ENCODE measurements at regions not wholly inside any gene's neighbourhood (a gene's known extent, or its start where the extent isn't known, plus 50 kb on each side); places are given as distances from the start of the nearest gene placed in this dataset.

DNA sequence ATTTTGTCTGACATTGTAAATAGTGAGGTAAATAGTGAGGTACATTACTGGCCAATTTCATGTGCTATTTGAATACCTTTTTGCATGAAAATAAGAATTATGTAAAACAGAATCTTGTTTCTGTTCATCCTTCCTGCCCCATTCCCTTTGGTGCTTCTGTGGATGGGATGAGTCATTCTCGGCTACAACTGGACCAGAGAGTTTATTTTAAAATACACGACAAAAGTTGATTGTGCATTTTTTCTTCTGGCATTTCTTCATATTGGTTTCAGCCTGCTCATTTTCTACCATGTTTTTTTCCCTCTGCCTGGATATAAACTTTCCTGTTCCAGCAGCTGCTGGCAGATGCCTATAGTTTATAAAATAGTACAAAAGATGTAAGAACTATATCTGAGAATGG, 107.5 kb downstream of the CYSLTR2 start:
- no peak for DNase-seq

DNA sequence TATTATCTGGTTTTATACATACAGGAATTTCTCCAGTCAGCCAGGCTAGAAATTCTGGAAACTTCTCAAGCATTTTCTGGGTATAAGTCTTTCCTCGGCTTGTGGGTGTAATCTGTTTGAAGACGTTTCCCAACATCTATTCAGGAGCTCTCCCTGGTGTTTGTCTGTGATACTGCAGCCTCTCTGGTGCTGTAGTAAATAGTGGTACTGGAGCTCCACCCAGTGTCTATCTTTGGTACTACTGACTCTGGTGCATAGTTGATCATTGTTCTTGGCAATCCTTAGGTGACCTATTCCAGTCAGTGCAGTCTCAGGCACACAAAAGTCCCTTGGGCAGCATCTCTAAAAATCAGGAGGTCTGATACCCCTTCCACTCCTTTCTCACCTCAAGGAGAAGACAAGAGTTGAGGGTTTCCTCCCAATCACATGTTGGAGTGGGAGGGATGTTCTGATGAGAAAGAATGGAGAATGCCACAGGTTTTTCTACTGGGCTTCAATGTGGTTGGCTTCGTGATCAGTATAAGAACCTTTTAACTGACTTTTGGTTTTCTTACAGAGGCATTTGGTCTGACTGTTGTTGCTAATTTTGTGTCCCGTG, 115.5 kb downstream of the CYSLTR2 start:
- peak; percentile 91 for DNase-seq

DNA sequence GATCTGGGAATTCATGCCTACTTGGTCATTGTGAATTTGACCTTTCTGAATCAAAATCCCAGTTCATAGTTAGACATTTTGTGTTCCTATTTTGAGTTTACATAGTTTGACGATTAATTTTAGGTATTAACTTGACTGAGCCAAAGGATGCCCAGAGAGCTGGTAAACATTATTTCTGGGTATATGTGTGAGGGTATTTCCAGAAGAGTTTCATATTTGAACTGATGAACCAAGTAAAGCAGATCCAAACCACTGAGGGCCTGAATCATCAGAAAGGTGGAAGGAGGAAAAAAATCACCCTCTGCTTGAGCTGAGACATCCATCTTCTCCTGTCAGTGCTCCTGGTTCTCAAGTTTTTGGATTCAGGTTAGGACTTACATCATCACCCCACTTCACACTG, 116.6 kb downstream of the CYSLTR2 start:
- no peak for DNase-seq

DNA sequence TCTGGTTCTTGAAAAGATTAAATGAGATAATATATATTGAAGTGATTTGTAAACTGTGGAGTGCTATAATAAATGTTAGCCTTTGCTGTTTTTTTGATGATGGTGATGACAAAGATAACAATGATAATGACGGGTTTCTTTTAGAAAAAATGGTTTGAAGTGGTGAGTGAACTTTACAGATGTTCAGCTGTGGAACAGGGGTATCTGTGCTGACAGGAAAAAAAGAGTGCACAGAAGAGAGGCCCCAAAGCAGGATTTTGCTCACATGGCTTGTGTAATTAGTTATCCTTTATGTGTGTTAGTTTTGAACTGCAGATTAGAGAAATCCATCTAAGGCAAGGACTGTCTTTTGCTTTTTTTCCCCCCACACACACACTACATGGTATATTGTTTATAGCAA, 119.2 kb downstream of the CYSLTR2 start:
- DNase-seq: no peak

DNA sequence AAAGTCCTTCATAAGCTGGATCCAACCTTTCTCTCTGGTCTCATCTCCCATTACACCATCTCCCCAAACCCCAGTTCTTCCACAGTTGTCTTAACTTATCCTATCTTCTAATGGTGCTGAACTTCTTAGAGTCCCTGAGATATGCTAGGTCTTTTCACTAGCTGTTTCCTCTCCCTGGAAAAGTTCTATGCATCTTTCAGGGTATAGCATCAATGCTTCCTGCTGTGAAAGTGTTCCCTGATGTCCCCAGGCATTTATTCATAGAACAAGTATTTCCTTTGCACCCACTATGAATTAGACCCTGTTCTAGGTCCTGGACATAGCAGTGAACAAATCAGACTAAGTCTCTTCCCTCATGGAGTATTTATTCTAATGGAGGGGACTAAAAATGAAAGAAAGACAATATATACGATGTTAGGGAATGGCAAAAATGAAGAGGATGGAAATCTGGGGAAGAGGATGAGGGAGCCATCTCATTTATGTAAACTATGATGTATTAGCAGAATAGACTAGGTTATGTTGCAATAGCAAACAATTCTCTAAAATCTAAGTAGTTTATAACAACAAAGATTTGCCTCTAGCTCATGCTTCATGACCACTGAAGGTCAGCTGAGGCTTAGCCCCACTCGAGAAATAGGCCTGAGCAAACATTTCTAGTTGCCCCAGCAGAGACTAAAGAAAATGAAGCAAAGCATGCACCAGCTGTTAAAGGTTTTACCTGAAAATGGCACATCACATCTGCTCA, 120.0 kb downstream of the CYSLTR2 start:
- no peak for DNase-seq

DNA sequence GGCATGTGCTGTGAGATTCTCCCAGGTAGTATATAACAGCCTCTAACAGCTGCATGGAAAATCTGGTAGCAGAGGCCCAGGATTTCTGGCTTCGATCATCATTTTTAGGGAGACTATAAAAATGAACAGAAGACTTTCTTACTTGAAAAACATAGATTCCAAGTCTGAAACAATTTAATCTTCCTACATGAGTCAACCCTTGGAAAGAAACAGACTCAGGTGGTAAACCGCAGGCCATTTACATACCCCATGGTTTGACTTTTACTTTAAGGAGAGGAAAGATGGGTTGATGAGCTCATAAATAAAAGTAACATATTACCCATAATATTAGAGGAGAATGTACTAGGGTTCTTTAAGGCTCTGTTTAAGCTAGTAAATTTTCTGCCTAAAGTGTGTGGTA, 121.6 kb downstream of the CYSLTR2 start:
- DNase-seq: no peak

DNA sequence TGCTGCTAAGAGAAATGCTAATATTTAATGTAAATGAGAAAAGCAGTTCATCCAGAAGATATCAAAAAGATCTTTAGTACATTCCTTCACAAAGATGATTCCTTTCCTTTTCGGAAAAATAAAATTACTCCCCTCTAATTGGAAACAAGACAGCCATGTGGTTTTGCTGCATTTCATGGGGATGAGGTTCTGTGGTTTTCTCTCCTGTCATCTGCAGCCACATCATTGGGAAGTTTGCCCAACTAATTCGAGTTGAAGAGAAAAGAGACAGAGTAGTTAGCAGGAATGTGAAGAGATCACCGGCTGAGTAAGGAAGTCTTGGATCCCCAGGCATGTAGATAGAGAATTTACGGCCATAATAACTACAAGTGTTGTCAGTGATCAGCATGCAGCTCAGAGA, 122.1 kb downstream of the CYSLTR2 start:
- no peak for DNase-seq

DNA sequence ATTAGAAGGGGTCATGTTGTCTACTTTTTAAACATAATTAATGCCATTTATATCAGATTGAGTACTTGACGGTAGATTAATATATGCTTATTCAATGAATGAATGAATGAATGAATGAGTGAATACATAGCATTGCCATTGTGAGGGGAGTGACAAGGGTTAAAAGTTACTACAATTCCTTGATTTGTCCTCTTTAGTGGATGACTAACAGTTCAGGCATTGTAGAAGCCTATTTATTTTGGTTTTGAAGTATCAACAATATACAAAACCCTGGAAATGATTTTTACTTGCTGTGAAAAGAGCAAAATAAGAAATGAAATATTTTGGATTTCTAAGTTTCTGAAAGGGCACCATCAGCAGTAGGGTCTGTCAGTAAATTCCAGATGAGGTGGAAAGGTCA, 122.7 kb downstream of the CYSLTR2 start:
- no peak for DNase-seq

DNA sequence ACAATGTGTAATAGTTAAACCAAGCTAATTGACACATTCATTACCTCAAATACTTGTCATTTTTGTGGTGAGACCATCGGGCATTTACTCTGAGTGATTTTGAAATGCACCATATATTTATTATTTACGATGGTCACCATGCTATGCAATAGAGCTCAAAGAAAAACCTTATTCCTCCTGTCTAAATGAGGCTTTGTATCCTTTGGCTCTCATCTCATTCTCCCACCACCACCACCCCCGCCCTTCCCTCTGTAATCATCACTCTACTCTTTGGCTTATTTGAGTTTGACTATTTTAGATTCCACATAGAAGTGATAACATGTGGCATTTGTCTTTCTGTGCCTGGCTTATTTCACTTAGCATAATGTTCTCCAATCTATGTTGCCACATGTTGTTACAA, 124.9 kb downstream of the CYSLTR2 start:
- DNase-seq: no peak

DNA sequence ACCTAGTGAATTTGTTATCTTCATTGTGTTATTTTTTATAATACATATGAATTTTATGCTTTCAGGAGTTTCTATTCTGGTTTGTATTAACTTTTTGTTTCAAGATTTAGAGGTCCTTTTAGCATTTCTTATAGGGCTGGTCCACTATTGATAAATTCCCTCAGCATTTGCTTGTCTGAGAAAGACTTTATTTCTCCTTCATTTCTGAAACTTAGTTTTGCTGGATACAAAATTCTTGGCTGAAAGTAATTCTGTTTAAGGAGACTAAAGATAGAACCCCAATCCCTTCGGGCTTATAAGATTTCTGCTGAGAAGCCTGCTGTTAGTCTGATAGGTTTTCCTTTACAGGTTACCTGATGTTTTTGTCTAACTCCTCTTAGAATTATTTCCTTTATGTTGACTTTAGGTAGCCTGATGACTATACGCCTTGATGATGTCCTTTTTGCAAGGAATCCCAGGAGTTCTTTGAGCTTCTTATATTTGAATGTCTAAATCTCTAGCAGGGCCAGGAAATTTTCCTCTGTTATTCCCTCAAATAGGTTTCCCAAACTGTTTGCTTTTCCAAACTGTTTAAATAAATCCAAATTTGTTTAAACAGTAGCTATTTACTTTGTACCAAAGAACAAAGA, 127.1 kb downstream of the CYSLTR2 start:
- DNase-seq: no peak

DNA sequence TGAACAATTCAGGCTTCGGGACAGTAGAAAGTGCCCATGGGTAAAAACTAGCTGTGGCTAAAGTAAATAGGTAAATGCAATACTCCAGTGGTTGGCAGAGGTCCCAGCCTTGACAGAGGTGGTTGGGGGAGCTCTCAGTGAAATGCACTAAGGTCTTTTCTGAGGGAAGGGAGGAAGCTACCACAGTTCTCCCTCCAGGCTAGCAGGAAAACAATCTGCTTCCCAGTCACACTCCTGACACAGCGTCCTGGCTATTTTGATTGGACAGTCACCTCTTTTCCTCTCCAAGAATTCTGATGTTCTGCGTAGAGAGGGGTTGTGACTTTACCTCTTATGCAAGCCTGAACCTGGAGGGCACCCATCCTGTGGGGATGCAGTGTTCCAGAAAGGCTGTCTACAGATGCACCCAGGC, 128.7 kb downstream of the CYSLTR2 start:
- no peak for DNase-seq

DNA sequence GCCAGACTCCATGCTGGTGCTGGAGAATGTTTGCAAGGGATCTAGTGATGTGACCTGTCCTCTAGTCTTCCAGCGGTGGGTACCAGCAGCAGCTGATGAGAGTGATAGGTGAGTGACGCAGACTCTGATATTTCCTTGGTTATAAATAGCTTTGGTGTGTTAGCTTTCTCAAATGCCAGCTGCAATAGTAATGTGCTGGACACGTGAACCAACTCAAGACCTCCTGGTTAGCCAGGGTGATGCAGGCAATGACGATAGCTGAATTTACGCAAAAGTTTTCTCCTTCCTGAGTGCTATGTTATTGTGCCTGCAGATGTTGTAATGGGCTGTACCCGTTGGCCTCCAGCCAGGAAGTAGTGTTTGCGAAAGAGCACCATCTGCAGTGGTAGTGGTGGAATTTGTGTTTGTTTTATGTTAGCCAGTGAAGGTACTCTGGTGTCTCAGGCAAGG, 129.5 kb downstream of the CYSLTR2 start:
- DNase-seq: peak; percentile 31

DNA sequence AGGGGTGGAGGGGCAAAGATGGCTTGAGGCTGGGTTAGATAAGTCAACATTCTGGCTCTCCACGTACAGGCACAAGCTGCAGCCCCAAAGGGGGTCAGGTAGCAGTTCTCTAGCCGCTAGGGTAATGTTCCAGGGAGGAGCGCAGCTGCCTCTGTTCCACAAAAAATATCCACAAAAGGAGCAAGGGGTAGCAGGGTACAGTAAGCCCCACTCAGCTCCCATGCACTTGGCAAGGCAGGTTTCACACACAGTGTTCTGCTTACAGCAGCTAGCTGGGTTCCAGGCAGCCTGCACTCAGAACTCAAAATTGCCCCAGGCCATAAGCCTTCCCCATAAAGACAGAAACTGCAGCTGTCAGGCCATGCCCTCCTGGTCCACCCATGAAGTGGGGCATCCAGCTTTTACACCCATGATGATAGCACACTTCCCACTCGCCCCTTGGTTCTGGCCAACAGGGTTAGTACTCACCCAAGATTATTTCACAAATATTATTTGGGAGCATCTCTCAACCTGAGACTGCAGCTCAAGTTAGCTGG, 130.0 kb downstream of the CYSLTR2 start:
- no peak for DNase-seq

DNA sequence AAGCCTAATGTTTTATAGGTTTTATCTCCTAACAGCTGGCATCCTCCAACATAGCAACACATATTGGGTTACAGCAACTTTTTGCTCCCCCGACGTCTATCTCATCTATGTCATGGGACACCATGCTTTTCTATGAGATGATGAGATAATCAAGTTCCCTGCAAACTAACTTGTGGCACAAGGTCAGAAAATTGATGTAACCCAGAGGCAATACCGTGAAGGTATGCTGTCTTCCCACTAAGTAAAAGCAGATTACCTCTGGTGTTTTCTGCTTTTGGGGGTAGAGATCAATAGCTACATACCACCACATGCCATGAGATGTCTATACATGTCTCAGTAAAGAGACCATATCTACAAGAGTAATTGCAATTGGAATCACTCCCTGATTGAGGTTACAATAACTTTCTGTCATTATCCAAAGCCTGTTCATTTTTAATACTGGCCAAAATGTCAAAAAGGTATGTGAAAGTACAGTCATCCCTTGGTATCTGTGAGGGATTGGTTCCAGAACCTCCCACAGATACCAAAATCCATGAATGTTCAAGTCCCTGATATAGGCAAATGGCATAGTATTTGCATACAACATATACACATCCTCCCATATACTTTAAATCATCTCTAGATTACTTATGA, 131.3 kb downstream of the CYSLTR2 start:
- no peak for DNase-seq

DNA sequence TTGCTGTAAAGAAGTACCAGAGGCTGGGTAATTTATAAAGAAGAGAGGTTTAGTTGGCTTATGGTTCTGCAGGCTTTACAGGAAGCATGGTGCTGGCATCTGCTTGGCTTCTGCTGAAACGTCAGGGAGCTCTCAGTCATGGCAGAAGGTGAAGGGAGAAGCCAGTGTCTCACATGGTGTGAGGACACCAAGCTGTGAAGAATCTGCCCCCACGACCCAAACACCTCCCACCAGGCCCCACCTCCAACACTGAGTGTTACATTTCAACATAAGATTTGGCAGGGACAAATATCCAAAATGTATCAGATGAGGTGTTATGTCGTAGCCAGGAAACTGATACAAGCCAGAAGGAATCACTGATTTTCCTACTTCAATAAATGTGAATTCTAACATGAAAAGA, 136.5 kb downstream of the CYSLTR2 start:
- DNase-seq: no peak

DNA sequence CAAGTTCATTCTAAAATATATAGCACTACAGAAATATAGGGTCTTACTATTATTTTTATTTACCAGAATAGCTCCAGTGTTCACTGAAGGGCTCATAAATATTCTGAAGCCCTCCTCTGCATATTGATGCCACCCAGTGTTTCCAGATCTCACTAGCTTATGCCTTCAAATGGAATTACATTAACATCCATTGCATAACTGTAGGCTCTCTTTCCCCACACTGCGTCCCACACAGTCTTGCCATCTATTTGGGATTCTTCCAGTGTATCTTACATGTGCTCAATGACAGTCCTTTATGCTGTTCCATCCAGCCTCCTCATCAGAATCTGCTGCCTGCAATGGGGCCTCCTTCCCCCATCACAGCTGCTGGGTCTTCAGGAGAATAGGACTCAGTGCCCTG, 137.2 kb downstream of the CYSLTR2 start:
- DNase-seq: no peak

DNA sequence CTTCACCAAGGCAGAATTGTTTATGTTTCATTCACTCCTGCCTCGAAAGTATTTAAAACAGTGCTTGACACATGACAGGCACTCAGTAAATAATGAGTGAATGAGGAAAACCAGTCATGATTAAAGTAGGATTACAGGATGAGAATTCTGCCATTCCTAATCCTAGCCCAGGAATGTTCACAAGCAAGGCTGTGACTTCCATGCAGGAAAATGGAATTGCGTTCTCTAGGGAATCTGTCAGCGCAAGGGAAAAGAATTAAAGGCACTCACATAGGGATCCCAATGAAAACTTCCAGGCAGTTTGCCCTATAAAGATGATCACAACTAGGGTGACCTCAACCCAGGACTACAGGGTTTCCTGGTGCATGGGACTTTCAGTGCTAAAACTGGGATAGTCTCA, 143.4 kb downstream of the CYSLTR2 start:
- no peak for DNase-seq

DNA sequence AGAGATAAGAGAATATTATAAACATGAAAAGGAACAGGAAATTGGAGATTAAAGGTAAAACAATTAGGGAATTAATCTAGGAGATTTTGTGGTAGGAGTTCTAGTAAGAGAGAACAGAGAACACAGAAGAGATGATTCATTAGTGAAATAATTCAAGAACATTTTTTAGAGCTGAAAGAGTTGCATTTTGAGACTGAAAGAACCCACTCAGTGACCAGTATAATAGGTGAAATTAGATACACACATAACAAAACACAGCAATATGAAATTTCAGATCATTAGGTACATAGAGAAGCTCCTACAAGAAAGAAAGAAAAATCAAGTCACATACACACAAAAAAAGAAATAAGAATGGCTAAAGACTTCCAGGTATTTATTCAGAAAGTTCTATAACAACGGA, 144.0 kb downstream of the CYSLTR2 start:
- DNase-seq: no peak

DNA sequence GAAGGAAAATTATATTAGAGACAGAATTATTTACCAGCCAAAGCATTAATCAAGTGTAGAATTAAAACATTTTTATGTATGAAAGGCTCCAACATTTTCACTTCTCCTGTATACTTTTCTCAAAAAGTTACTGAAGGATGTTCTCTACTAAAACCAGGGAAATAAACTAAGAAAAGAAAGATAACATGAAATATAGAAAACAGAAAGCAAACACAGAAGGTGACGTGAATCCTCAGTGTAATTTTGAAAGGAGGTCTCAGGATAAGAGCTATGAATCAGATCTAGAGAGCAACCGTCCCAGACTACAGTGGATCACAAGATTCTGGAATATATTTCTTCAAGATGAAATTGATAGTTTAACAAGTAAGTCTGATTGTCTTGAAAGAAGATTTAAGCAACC, 144.5 kb downstream of the CYSLTR2 start:
- DNase-seq: no peak

DNA sequence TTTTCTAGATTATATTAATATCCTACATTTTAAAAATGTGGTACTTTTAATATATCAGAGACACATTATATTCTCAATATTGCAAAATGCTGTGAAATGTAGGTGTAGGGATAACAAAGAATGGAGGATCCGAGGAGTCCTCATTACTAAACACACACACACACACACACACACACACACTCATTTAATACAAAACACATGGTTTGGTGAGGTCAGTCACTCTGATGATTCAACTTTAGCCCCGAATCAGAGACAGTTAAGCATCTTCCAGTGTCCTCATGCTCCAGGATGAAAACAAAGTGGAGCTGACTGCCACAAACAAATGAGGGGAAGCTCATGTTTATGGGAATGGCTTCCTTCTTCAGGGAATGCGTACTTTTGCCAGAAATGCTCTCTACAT, 147.5 kb downstream of the CYSLTR2 start:
- DNase-seq: no peak

DNA sequence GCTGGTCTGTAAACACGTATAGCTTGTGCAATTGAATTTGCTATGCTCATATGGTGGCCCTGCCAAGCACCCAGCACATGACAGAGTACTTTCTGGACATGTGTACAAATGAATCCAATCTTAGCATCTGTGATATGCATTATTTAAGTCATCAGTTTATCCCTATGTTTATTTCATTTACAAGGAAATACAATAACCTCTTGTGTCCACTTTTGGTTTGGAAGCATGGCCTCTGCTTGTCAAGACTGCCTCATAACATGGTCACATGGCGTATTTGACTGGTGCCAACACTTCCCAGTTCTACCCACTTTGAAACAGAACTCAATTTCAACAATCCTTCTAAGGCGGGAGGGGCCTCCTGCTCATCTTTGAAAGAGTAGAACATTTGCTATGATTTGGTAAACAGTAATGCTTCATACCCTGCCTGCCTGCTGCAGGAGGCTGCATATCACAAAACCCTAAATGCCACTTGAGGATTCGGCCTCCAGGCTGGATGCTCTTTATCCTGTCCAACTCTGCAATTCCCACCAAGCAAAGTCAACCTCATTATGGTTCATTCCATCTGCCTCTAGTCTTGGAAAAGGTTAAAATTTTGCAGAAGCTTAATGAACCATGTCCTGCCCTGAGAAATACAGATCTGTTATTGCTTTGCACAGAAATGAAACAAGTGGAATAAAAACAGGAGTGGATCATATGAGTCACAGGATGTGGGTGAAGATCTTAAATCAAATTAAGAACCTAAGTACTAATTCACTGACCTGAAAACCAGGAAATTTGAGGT, 151.3 kb downstream of the CYSLTR2 start:
- peak; percentile 13 for DNase-seq

DNA sequence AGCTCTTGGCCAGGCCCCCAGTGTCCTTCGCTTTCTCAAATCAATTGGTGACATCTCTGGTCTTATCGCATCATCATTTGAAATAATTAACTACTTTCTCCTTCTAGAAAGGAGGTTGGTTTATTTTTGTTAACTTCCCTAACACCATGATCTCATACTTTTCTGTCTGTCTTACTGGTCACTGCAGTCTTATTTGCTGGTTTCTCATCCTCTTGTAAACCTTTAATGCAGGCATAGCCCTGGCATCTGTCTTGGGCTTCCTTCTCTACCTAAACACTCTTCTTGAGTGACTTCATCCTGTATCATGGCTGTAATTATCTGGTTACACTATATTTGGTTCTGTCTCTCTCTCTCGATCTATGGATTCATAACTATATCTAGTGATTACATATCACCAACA, 152.8 kb downstream of the CYSLTR2 start:
- DNase-seq: no peak

DNA sequence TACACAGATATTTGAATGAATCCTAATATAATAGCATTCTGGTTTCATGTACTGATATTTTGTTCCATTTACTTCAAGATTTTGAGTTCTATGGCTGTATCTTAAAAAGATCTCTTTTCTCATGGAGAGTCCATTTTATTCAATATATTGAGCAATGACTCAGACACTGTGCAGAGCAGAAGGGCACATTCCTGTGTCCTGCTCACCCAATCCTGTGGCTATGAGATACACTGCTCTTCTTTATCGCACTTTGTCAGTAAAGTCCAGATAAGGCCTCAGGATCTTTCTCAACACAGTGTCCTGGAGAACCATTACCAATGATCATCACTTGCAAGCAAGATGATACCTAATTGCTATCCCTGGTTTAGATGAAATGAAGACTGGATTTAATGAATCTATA, 155.0 kb downstream of the CYSLTR2 start:
- no peak for DNase-seq

Data from CD4-positive, alpha-beta T cell treated with Interleukin-17A for 1 hour (primary cell).